ENCODE measurements at regions not wholly inside any gene's neighbourhood (a gene's known extent, or its start where the extent isn't known, plus 50 kb on each side); places are given as distances from the start of the nearest gene placed in this dataset.

GRCh38 chr3:13197281-13197680 lies 124.1 kb upstream of the IQSEC1 start:
- Histone ChIP-seq H3K36me3 (no peaks in the 10 kb centered on the region), H3K4me1 (peaks cover 0 to 23% (median 5%) of the 10 kb centered on the region in 6 donors), H3K4me3 (no peak overlapping the region), H3K9me3 (no peaks in the 10 kb centered on the region), H3K27ac (no peak overlapping the region), H3K27me3 (replicated peaks in 1 of 7) (peaks cover 0 to 63% (median 0%) of the 10 kb centered on the region in 7 donors)
- intact Hi-C loops (cut with DNase I; ENCODE audit: low total_unique reads) = no loop called here
- TF ChIP-seq POLR2A (IDR thresholded peaks at IDR 0.05) (no peak), CTCF (IDR thresholded peaks at IDR 0.05 in 8 of 11, conservative IDR thresholded peaks at IDR 0.05 in 3 of 11) (no peak)
- peak; percentile 49 for DNase-seq
- WGBS, 5 donors = 84 to 93% (median 90%) methylated on average over 9 to 12 of the region's 12 CpGs

DNA sequence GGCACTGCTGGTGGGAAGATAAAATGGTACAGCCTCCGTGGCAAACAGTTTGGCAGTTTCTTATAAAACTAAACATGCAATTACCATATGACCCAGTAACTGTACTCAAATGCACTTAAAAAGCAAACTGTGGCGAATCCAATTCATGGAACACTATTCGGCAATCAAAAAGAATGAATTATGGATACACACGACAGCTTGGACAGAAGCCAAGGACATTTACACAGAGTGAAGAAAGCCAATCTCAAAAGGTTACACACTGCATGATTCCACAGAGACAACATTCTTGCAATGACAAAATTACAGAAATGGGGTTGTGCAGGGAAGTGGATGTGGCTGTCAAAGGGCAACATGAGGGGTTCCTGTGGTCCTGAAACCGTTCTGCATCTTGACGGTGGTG lies 122.1 kb upstream of the IQSEC1 start:
- DNase-seq = no peak
- Histone ChIP-seq H3K27me3 (replicated peaks in 1 of 7) (peaks cover 0 to 49% (median 0%) of the 10 kb centered on the region in 7 donors), H3K27ac (no peak overlapping the region), H3K4me3 (no peak overlapping the region), H3K36me3 (no peaks in the 10 kb centered on the region), H3K9me3 (no peaks in the 10 kb centered on the region), H3K4me1 (peaks cover 0 to 31% (median 5%) of the 10 kb centered on the region in 6 donors)
- intact Hi-C loops (cut with DNase I; ENCODE audit: low total_unique reads) = no loop called here
- no peak for TF ChIP-seq POLR2A (IDR thresholded peaks at IDR 0.05)
- 59 to 73% (median 64%) methylated on average over 6 of the region's 6 CpGs for WGBS, 5 donors

GRCh38 chr3:13194285-13195209 lies 121.3 kb upstream of the IQSEC1 start:
- peaks cover 0 to 39% (median 8%) of the 10 kb centered on the region in 6 donors for H3K4me1 ChIP-seq
- DNase-seq = no peak
- intact Hi-C loops (cut with DNase I; ENCODE audit: low total_unique reads) = no loop called here
- H3K36me3 ChIP-seq = no peaks in the 10 kb centered on the region
- H3K9me3 ChIP-seq = no peaks in the 10 kb centered on the region
- no peak overlapping the region for H3K4me3 ChIP-seq
- H3K27me3 ChIP-seq (replicated peaks in 1 of 7) = peaks cover 0 to 48% (median 0%) of the 10 kb centered on the region in 7 donors
- WGBS, 5 donors = 60 to 66% (median 62%) methylated on average over 22 of the region's 22 CpGs
- TF ChIP-seq POLR2A (IDR thresholded peaks at IDR 0.05) (no peak), CTCF (IDR thresholded peaks at IDR 0.05 in 8 of 11, conservative IDR thresholded peaks at IDR 0.05 in 3 of 11) (no peak), POLR2AphosphoS5 (IDR thresholded peaks at IDR 0.05) (no peak)
- no peak overlapping the region for H3K27ac ChIP-seq

DNA sequence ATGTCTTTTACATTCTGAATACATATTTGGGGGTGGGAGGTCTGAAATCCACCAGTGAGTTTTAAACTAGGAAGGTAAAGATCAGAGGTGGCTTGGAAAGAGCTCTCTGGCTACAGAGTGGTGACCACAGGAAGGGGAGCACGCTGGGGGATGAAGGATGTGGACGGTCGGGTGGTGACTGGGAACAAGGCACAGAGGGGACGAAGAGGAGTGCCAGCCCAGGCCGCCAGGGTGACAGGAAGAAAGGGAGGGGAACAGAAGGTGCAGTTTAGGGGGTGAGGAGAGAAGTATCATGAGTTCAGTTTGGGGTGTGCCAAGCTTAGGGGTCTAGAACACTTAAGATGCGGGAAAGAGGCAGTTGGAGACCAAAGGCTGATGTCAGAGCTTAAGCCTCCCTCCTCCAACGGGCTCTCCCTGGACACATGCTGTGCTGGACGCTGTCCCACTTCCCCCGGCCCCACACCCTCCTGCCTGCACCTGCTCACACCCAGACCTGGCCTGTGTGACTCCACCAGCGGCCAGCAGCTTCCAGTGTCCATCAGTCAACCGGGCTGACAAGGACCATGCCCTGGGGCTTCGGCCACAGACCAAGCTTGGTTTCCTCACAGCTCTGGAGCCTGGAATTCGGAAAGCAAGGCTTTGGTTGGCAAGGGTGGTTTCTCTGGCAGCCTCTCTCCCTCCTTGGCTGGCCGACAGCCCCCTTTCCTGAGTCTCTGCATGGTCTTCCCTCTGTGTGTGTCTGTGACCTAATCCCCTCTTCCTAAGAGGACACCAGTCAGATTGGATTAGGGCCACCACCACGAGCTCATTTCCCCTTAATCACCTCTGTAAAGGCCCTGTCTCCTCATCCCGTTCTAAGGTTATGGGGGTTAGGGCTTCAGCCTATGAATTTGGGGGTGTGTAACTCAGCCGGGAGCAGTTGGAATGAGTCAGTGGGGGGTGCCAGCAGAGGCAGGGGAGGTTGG lies 120.4 kb upstream of the IQSEC1 start:
- intact Hi-C loops (cut with DNase I; ENCODE audit: low total_unique reads) = no loop called here
- H3K4me3 ChIP-seq = no peak overlapping the region
- no peak overlapping the region for H3K27ac ChIP-seq
- peaks cover 0 to 42% (median 0%) of the 10 kb centered on the region in 7 donors for H3K27me3 ChIP-seq (replicated peaks in 1 of 7)
- H3K36me3 ChIP-seq = no peaks in the 10 kb centered on the region
- TF ChIP-seq POLR2AphosphoS5 (IDR thresholded peaks at IDR 0.05) (no peak), CTCF (IDR thresholded peaks at IDR 0.05 in 8 of 11, conservative IDR thresholded peaks at IDR 0.05 in 3 of 11) (no peak), POLR2A (IDR thresholded peaks at IDR 0.05) (no peak)
- 63 to 79% (median 70%) methylated on average over 17 of the region's 17 CpGs for WGBS, 5 donors
- H3K4me1 ChIP-seq = peaks cover 0 to 48% (median 12%) of the 10 kb centered on the region in 6 donors
- DNase-seq = no peak
- no peaks in the 10 kb centered on the region for H3K9me3 ChIP-seq

Data from spleen (tissue), 11 donors.